Neural cell (in vitro differentiated cells): ENCODE measurements at regions not wholly inside any gene's neighbourhood (a gene's known extent, or its start where the extent isn't known, plus 50 kb on each side); places are given as distances from the start of the nearest gene placed in this dataset.

Experiments used
- H2AFZ ChIP-seq: fragments of 200-600, 300-800 bp; sonication (generic), shearing (Covaris generic); 2 replicates; pipeline ENCODE4 v1.6.0; 2014; ENCODE audit warnings: low read depth, mild to moderate bottlenecking, antibody characterized with exemption, low read length, moderate library complexity
- H3F3A ChIP-seq: fragments of 200-600 bp; shearing (Covaris generic); 2 replicates; pipeline ENCODE4 v1.6.1; 2016; ENCODE audit warnings: mild to moderate bottlenecking, moderate library complexity, mixed read lengths, antibody characterized with exemption, low read length; ENCODE audit not compliant: insufficient read depth, poor library complexity, severe bottlenecking
- H3K27ac ChIP-seq: fragments of 200-600, 300-800 bp; sonication (generic), shearing (Covaris generic); 2 replicates; pipeline ENCODE4 v1.5.1; 2014; ENCODE audit warnings: mild to moderate bottlenecking, low read length, moderate library complexity
- H3K27me3 ChIP-seq: fragments of 300-800, 200-600 bp; sonication (generic), shearing (Covaris generic); 2 replicates; pipeline ENCODE4 v1.6.0; 2014; ENCODE audit warnings: mild to moderate bottlenecking, low read depth, low read length, moderate library complexity; ENCODE audit not compliant: insufficient read depth
- H3K36me3 ChIP-seq: fragments of 300-800, 200-600 bp; sonication (generic), shearing (Covaris generic); 2 replicates; pipeline ENCODE4 v1.5.1; 2014; ENCODE audit warnings: mild to moderate bottlenecking, antibody characterized with exemption, low read length, moderate library complexity; ENCODE audit not compliant: insufficient read depth
- H3K4me2 ChIP-seq: fragments of 300-800, 200-600 bp; sonication (generic), shearing (Covaris generic); 2 replicates; pipeline ENCODE4 v1.6.0; 2014; ENCODE audit warnings: mild to moderate bottlenecking, low read length
- H3K4me3 ChIP-seq: fragments of 300-800, 200-600 bp; sonication (generic), shearing (Covaris generic); 2 replicates; pipeline ENCODE4 v1.5.1; 2014; ENCODE audit warnings: mild to moderate bottlenecking, low read length, moderate library complexity
- H3K79me2 ChIP-seq: fragments of 200-600 bp; shearing (Covaris generic); replicated peaks from 2 replicates; pipeline ENCODE4 v1.6.0; 2014; ENCODE audit warnings: mild to moderate bottlenecking, low read length, moderate library complexity; ENCODE audit not compliant: insufficient read depth
- H3K9ac ChIP-seq: fragments of 300-800, 200-600 bp; sonication (generic), shearing (Covaris generic); 2 replicates; pipeline ENCODE4 v1.6.1; 2016; ENCODE audit warnings: mild to moderate bottlenecking, low read length, mixed read lengths
- H3K9me2 ChIP-seq: fragments of 200-600 bp; shearing (Covaris generic); 2 replicates; pipeline ENCODE4 v1.6.1; 2016; ENCODE audit warnings: mild to moderate bottlenecking, low read length, mixed read lengths; ENCODE audit not compliant: insufficient read depth
- H3K9me3 ChIP-seq: fragments of 200-600, 300-800 bp; sonication (generic), shearing (Covaris generic); 2 replicates; pipeline ENCODE4 v1.6.1; 2016; ENCODE audit warnings: mild to moderate bottlenecking, mixed run types, low read length, moderate library complexity, mixed read lengths
- H4K20me1 ChIP-seq: fragments of 200-600 bp; shearing (Covaris generic); 2 replicates; pipeline ENCODE4 v1.6.1; 2016; ENCODE audit warnings: mild to moderate bottlenecking, mixed run types; ENCODE audit not compliant: insufficient read depth
- CTCF ChIP-seq: fragments of 450-650 bp; IDR thresholded peaks from 2 replicates; pipeline ENCODE4 v1.5.1; 2014; ENCODE audit warnings: antibody characterized with exemption, mild to moderate bottlenecking, moderate library complexity; ENCODE audit not compliant: poor library complexity, severe bottlenecking
- EP300 ChIP-seq: fragments of 450-650 bp; conservative IDR thresholded peaks from 2 replicates; pipeline ENCODE4 v1.6.1; 2014; ENCODE audit warnings: antibody characterized with exemption, mild to moderate bottlenecking, moderate library complexity; ENCODE audit not compliant: poor library complexity, severe bottlenecking
- EZH2 ChIP-seq: fragments of 200-600, 300-800 bp; shearing (Covaris generic), sonication (generic); IDR thresholded peaks from 2 replicates; pipeline ENCODE4 v1.6.1; 2014; ENCODE audit warnings: antibody characterized with exemption, low read length, borderline replicate concordance, mild to moderate bottlenecking; ENCODE audit not compliant: insufficient read depth, poor library complexity, severe bottlenecking
- MXI1 ChIP-seq: fragments of 450-650 bp; conservative IDR thresholded peaks from 2 replicates; pipeline ENCODE4 v1.6.1; 2014; ENCODE audit warnings: antibody characterized with exemption, mild to moderate bottlenecking; ENCODE audit not compliant: poor library complexity, severe bottlenecking
- POLR2AphosphoS5 ChIP-seq: IDR thresholded peaks from 2 replicates; pipeline ENCODE4 v1.6.1; 2012
- RAD21 ChIP-seq: fragments of 450-650 bp; conservative IDR thresholded peaks from 2 replicates; pipeline ENCODE4 v1.6.1; 2014; ENCODE audit warnings: antibody characterized with exemption, mild to moderate bottlenecking, moderate library complexity
- REST ChIP-seq: IDR thresholded peaks from 2 replicates; pipeline ENCODE4 v1.6.1; 2012; ENCODE audit warnings: borderline replicate concordance
- SMC3 ChIP-seq: fragments of 450-650 bp; conservative IDR thresholded peaks from 2 replicates; pipeline ENCODE4 v1.6.1; 2014; ENCODE audit warnings: antibody characterized with exemption, mild to moderate bottlenecking, moderate library complexity; ENCODE audit not compliant: poor library complexity
- TAF1 ChIP-seq: IDR thresholded peaks from 2 replicates; pipeline ENCODE4 v1.6.1; 2012; ENCODE audit warnings: low read depth

GRCh38 chr9:92188969-92189781, 74.0 kb upstream of the SPTLC1 start:
- Histone ChIP-seq H3K36me3 (no peaks in the 10 kb centered on the region), H3K27me3 (no peaks in the 10 kb centered on the region), H4K20me1 (no peaks in the 10 kb centered on the region), H3K4me2 (no peak overlapping the region), H3K9ac (no peak overlapping the region), H2AFZ (no peak overlapping the region), H3K79me2 (no peaks in the 10 kb centered on the region), H3K9me3 (no peaks in the 10 kb centered on the region), H3F3A (no peaks in the 10 kb centered on the region), H3K9me2 (no peaks in the 10 kb centered on the region), H3K27ac (no peak overlapping the region), H3K4me3 (no peak overlapping the region)
- TF ChIP-seq POLR2AphosphoS5 (no peak), EZH2 (no peak), CTCF (no peak), REST (no peak)

- H2AFZ ChIP-seq = no peak overlapping the region
- H3K4me2 ChIP-seq = no peak overlapping the region
- no peak overlapping the region for H3K9ac ChIP-seq
- H3K4me3 ChIP-seq = no peak overlapping the region
- H3K9me3 ChIP-seq = no peaks in the 10 kb centered on the region
- H3K79me2 ChIP-seq = no peaks in the 10 kb centered on the region
- no peaks in the 10 kb centered on the region for H3F3A ChIP-seq
- no peaks in the 10 kb centered on the region for H4K20me1 ChIP-seq
- H3K27ac ChIP-seq = no peak overlapping the region
- no peaks in the 10 kb centered on the region for H3K9me2 ChIP-seq
- TF ChIP-seq SMC3 (no peak), REST (no peak), CTCF (no peak), RAD21 (no peak), MXI1 (no peak), TAF1 (no peak), EP300 (no peak), POLR2AphosphoS5 (no peak), EZH2 (no peak)
- H3K36me3 ChIP-seq = no peaks in the 10 kb centered on the region
- H3K27me3 ChIP-seq = no peaks in the 10 kb centered on the region
These were observed 72.9 kb upstream of the SPTLC1 start for GRCh38 chr9:92187989-92188714.
